D721Med (cell line): ENCODE measurements at regions not wholly inside any gene's neighbourhood (a gene's known extent, or its start where the extent isn't known, plus 50 kb on each side); places are given as distances from the start of the nearest gene placed in this dataset.
"Not testable (repeated sequence)": the region's sequence is repeated elsewhere in the genome, so short reads cannot be mapped to it uniquely, and the experiment has no call there.

ENCODE experiments used
- DNase-seq: peaks from one replicate; pipeline ENCODE4 v3.0.0; 2011; ENCODE audit warnings: low spot score; ENCODE audit not compliant: insufficient read length
- FAIRE-seq: peaks from 2 replicates; lab custom pipeline; 2011; peaks lifted over from hg19 to GRCh38; lab: Jason Lieb, UNC
- CTCF ChIP-seq: IDR thresholded peaks from 2 replicates; pipeline ENCODE4 v1.5.1; 2012; ENCODE audit warnings: mild to moderate bottlenecking, control low read depth; ENCODE audit not compliant: insufficient read depth; ENCODE audit errors: missing control alignments

GRCh38 chr2:95693071-95693846 is 101.5 kb downstream of the TRIM43 start:
- DNase-seq, FAIRE-seq: not testable (repeated sequence)

GRCh38 chr2:95695613-95696012 is 103.8 kb downstream of the TRIM43 start:
- TF ChIP-seq CTCF, result no peak
- DNase-seq (no peak), FAIRE-seq (no peak)

GRCh38 chr2:95698146-95698545 is 106.3 kb downstream of the TRIM43 start:
- DNase-seq, result no peak
- FAIRE-seq, result no peak
- TF ChIP-seq CTCF, result no peak

DNA sequence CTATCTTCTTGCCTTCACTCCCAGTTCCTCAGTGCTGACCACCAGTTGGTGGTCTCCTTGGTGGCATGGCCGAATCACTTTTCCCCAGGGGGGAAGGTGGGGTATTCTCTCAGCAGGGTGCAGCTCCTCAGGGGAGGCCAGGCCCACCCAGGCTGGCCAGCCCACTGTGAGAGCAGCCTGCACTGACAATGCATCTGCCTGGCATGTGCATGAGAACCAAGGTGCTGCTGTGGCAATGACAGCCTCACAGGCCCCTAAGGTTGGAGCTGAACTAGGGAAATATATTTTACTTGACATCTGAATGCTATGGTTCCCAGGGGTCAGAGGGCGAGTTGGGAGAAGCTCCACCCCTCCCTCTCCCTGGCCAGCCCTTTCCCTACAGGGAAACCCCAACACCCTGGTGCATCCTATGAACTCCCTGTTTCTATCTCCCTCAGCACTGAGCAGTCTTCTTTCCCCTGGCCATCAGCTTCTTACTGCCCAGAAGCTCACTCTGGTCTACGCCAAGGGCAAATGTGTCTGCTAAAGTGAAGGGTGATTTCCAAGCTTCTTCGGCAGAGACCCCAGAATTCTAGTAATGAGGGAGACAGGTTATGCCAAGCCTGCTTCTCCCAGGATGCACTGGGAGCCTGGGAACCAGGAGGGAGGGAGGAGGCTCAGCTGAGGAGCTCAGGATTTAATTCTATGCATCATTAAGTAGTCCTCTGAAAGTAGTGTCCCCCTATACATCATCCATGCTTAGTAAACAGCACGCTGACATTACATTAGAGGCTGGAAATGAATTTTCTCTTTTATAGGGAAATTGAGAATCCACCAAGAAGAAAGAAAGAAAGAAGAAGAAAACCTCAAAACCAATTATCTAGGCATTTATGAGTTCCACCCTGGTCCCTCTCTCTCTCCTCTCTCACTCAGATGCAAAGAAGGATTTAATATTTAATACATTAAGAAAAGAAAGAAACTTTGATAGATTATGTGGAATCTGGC is 107.7 kb downstream of the TRIM43 start:
- FAIRE-seq, DNase-seq: not testable (repeated sequence)

- FAIRE-seq (no peak), DNase-seq (no peak)
- no peak for TF ChIP-seq CTCF
Observed at GRCh38 chr2:95700519-95700918, 108.7 kb downstream of the TRIM43 start.

GRCh38 chr2:95702471-95702870 is 110.7 kb downstream of the TRIM43 start:
- DNase-seq, result no peak
- no peak for TF ChIP-seq CTCF
- no peak for FAIRE-seq

- FAIRE-seq, DNase-seq: not testable (repeated sequence)
Observed at GRCh38 chr2:95707161-95707560, 115.4 kb downstream of the TRIM43 start.

GRCh38 chr2:95707837-95708236 is 116.0 kb downstream of the TRIM43 start:
- DNase-seq (no peak), FAIRE-seq (no peak)
- no peak for TF ChIP-seq CTCF
